ENCODE measurements at regions not wholly inside any gene's neighbourhood (a gene's known extent, or its start where the extent isn't known, plus 50 kb on each side); places are given as distances from the start of the nearest gene placed in this dataset.
A peak's percentile ranks its signal among the peaks of the same experiment; 100 is the strongest.
"Not testable (repeated sequence)": the region's sequence is repeated elsewhere in the genome, so short reads cannot be mapped to it uniquely, and the experiment has no call there.

DNA sequence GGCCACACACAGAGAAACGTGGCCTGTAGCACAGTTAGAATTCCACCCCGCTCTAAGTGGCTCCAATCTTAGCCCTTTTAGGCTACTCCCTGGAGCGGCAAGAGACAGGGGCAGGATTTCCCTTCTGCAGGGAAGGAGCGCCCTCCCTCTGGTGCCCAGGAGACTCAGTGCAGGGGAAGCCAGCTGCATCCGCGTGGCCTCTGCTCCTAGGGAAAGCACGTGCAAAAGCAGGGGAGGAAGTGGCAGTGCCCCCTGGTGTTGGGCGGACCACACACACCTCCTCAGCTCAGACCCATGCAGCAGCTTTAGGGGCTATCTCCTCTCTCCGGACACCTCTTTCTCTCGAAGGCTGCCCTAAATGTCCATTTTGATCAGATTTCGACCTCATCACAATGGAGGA lies 50.0 kb downstream of the SPRING1 start:
- peak in 1 of 3 donors; percentile 9 for DNase-seq (ENCODE audit: low read depth in 3 of 3, low spot score in 1 of 3)

DNA sequence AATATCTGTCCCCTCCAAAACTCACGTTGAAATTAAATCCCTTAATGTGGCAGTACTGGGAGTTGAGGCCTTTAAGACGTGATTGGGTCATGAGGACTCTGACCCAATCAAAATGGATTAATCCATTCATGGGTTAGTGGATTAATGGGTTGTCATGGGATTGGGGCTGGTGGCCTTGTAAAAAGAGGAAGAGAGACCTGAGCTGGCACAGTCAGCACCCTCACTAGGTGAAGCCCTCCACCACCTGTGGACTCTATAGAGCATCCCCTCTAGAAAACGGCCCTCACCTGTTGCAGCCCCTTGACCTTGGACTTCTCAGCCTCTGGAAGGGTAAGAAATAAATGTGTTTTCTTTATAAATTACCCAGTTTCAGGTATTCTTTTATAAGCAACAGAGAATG lies 53.0 kb downstream of the SPRING1 start:
- DNase-seq (ENCODE audit: low read depth in 3 of 3, low spot score in 1 of 3), result no peak

DNA sequence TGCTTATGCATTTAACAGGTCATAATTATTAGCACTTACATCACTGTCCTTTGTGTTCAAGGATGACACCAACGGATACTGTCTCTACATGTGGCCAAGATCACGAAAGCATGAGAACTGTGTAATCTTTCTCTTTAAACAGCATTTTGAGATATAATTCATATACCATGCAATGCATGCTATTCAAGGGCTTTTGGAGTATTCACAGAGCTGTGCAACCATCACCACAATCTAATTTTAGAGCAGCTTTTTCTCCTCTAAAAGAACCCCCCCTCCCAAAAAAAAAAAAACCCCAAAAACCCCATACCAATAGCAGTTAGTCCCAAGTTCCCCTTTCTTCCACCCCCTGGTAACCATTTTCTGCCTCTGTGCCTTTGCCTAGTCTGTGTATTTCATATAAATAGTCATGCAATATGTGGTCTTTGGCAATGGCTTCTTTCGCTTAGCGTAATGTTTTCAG lies 60.6 kb downstream of the SPRING1 start:
- no peak for DNase-seq (ENCODE audit: low read depth in 3 of 3, low spot score in 1 of 3)

DNA sequence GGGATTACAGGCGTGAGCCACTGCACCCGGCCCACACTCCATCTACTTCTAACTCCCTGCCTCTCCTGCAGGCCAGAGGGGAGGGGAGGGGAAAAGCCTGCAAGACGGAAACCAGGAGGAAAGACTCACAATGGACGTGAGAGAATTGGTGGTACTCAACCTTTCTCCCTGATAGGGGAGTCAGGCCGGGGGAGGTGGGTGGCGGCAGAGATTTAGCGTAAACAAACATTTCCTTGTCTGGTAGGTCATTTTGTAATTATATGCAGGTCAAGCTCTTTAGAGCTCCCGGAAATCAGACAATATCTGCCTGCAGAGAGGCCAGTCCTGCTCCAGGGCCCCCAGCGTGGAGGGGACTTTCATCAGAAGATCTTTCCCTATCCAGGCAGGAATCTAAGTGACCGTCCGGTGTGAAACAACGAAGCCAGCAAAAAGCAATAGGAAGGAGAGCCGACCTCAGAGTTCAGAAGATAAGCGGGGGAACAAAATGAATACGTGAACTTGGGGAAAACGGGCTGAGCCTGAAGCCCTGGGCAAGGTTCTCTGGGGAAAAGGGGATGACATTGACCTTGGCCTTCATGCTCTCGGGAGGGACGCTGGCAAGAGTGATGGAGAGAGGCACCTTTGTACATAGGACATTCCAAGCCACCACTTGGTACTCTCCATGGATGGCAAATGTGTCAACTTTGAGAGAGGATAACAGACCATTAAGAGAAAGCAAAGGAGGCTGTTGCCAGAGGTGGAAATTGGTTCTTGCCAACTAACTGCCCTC lies 62.3 kb downstream of the SPRING1 start:
- no peak for DNase-seq (ENCODE audit: low read depth in 3 of 3, low spot score in 1 of 3)

GRCh38 chr12:116674643-116675183 lies 63.2 kb downstream of the SPRING1 start:
- DNase-seq (ENCODE audit: low read depth in 3 of 3, low spot score in 1 of 3), result no peak

DNA sequence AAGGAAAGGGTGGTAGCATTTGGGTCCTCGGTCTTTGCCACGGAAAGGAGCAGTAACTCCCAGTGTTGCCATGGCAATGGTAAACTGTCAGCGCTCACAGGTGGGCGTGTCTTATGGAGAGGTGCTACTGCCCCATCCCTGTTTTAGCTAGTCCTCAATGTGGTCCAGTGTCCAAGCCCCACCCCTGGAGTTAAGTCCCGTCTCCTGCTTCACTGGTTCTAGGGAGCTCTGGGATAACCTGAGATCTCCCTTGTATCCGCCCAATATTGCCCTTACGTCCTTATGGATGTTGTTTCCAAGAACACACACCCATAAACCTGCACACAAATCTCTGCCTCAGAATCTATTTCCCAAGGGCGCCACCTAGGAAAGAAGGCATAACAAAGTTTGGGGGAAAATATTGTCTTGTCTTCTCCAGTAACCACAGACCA lies 64.2 kb downstream of the SPRING1 start:
- DNase-seq (ENCODE audit: low read depth in 3 of 3, low spot score in 1 of 3), result no peak

- DNase-seq (ENCODE audit: low read depth in 3 of 3, low spot score in 1 of 3), result no peak
Observed at GRCh38 chr12:116672842-116673516, 64.9 kb downstream of the SPRING1 start.

DNA sequence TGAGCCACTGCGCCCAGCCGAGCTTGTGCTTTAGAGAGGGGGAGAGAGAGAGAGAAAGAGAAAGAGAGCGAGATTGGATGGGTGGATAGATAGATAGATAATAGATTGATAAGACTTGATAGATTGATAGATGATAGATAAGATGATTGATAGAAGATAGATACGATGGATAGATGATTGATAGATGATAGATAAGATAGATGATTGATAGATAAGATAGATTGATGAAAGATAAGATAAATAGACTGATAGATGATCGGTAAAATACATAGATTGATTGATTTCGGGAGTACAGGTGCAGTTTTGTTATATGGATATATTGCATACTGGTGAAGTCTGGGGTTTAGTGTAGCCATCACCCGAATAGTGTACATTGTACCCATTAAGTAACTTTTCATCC lies 65.9 kb downstream of the SPRING1 start:
- DNase-seq (ENCODE audit: low read depth in 3 of 3, low spot score in 1 of 3), result no peak

DNA sequence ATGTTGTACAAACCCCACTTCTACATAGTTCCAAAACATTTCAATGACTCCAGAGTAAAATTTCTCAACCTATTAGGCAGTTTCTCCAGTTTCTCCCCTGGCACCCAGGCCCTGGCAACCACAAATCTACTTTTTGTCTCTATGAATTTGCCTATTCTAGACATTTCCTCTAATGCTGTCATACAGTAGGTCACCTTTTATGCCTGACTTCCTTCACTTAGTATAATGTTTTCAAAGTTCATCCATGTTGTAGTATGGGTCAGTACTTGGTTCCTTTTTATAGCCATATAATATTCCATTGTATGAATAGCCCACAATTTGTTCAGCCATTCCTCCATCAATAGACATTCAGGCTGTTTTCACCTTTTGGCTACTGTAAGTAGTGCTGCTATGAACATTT lies 67.0 kb downstream of the SPRING1 start:
- no peak for DNase-seq (ENCODE audit: low read depth in 3 of 3, low spot score in 1 of 3)

- no peak for DNase-seq (ENCODE audit: low read depth in 3 of 3, low spot score in 1 of 3)
Observed at GRCh38 chr12:116667752-116668151, 70.1 kb downstream of the SPRING1 start.

- not testable (repeated sequence) for DNase-seq (ENCODE audit: low read depth in 3 of 3, low spot score in 1 of 3)
Observed at GRCh38 chr12:116666829-116667228, 71.0 kb downstream of the SPRING1 start.

DNA sequence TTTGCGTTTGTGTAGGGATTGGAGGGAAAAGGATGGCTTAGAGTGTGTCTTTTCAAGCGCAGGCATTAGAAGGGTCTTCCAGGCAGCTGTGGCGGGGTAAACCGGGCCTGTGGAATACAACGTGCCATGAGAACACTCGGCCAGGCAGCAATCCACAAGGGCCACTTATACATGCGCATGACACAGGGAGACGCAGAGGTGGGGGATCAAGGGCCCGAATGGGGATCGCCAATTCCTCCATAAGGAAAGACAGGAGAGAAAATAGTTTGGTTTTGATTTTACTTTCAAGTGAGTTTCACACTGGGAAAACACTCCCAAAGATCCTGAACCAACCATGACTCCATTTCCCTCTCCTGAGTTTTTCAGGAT lies 71.6 kb downstream of the SPRING1 start:
- no peak for DNase-seq (ENCODE audit: low read depth in 3 of 3, low spot score in 1 of 3)

DNA sequence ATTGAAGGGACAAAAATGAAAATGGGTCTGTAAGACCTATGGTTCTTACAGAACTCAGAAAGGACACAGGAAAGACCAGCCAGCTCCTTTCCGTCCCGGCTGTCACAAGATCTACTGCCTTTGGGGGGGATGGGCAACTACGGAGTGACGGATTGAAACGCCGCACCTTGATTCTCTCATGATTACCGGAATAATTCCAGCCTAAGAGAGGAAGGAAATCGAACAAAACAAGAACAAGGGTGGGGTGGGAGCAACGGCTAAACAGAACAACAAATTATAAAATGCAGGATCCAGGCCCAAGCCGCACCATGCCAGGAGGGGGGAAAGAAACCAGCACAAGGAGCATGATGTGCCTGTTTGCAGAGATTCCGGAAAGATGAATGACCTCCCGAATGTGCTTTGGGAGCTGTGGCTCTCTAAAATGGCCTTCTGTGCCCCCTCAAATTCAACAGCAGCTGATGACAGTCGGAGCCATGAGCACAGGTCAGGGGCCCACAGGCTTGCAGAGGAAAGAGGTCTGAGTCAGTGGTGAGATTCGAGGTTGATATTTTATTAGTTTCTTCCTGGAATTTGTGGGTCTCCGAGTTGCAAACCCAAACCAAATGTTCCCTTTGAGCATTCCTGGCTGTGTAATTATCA lies 72.1 kb downstream of the SPRING1 start:
- DNase-seq (ENCODE audit: low read depth in 3 of 3, low spot score in 1 of 3), result no peak

DNA sequence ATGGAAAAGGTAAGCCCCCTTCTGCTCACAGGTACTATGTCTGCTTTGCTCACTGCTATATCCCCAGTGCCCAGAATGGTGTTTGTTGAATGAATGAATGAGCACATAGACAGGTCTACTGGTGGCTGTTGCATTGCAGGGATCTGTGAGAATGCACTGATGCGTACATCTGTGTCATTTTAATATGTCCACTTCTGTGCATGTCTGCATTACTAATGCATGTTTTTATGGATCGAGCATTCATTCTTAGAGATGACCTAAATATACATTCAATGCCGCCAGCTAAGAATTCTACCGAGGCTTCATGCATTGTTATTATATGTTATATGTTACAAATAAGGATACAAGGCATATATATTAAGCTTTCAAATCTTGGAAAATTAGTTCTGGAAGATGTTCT lies 73.8 kb downstream of the SPRING1 start:
- DNase-seq (ENCODE audit: low read depth in 3 of 3, low spot score in 1 of 3), result no peak

DNA sequence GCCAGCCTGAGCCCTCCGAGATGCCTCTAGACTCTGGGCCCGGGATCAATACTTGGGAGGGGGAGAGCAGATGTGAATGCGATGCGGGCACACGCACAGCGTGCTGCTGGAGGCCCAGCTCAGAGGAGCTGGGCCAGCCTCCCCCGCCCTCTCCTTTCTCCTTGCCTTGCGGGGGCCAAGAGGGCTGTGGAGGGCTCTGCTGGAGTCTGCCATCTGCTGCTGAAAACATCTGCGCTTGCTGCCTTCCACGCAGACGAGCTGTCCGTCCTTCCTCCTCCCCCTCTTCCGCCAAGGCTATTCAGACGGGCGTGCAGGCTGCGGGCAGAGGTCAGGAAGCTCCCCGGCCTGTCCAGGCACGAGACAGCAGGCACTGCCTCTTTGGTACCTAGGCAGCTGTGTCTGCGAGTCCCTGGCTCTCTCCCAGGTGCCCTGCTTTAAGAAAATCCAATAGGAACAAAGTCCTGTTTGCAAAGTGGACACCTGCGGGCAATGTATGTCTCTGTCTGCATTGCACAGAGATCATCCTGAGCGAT lies 75.2 kb downstream of the SPRING1 start:
- no peak for DNase-seq (ENCODE audit: low read depth in 3 of 3, low spot score in 1 of 3)

- no peak for DNase-seq (ENCODE audit: low read depth in 3 of 3, low spot score in 1 of 3)
Observed at GRCh38 chr12:116661341-116661740, 76.5 kb downstream of the SPRING1 start.

- not testable (repeated sequence) for DNase-seq (ENCODE audit: low read depth in 3 of 3, low spot score in 1 of 3)
Observed at GRCh38 chr12:116660740-116661139, 77.1 kb downstream of the SPRING1 start.

DNA sequence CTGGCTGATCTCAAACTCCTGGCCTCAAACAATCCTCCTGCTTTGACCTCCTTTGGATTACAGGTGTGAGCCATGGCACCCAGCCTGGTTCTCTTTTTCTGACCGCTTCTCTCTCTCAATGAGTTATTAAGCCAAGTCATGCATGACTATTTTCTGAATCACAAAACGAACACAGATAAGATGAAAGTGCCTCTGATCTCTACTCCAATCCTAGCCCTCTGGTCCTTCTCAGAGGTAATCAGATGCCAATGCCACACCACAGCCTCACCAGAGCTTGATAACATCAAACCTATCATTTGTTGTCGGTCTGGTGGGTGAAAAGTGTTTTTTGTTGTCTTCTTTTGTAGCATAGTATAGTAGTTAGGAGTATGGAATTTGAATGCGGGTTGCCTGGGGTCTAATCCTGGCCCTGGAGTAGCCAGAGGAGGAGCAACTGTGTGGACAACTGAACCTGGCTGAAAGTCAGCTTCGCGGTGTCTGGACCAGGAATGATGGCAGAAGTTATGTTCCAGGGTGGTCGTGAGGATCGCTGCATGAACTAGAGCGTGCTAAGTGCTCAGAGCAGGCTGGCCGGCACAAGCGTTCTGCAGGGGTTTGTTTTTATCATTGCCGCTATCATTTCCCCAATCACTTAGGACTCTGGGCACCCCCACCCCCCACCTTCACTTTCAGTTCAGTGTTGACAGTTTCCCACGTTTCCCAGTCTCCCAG lies 77.9 kb downstream of the SPRING1 start:
- no peak for DNase-seq (ENCODE audit: low read depth in 3 of 3, low spot score in 1 of 3)

GRCh38 chr12:116657921-116658495 lies 79.9 kb downstream of the SPRING1 start:
- no peak for DNase-seq (ENCODE audit: low read depth in 3 of 3, low spot score in 1 of 3)

DNA sequence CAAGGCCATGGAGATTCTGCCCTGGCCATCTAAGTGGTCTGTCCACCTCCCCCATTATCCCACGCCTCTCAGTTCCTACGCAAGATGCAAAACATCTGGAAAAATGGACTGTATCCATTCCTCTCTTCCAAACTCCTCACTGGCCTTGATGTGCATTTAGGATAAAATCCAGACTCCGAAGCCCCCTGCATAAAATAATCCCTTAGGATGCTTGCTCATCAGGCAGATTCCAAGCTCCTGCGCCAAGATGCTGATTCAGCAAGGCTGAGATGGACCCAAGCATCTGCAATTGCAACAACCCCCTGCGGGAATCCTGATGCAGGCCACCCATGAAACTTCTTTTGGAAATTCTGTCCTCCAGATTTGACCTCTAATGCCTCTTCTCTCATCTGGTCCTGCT lies 81.6 kb downstream of the SPRING1 start:
- DNase-seq (ENCODE audit: low read depth in 3 of 3, low spot score in 1 of 3), result no peak

Measured in stimulated activated CD4-positive, alpha-beta T cell treated with anti-CD3 and anti-CD28 coated beads, TNF-alpha, amount 100 ng/mL, for 1 hour (primary cell).